ENCODE measurements at regions not wholly inside any gene's neighbourhood (a gene's known extent, or its start where the extent isn't known, plus 50 kb on each side); places are given as distances from the start of the nearest gene placed in this dataset.

GRCh38 chr4:115668396-115668795 lies 555.0 kb upstream of the NDST4 start:
- no peak for FAIRE-seq
- no peak for DNase-seq
- Histone ChIP-seq H3K9me3 (ENCODE audit: control insufficient read depth in 2 of 3, insufficient read depth in 1 of 3, low read length in 3 of 3) (no peaks in the 10 kb centered on the region), H3K9ac (ENCODE audit: low read length in 3 of 3) (no peak overlapping the region), H3K27me3 (ENCODE audit: control insufficient read depth, insufficient read depth, low read length) (no peaks in the 10 kb centered on the region), H3K36me3 (ENCODE audit: control insufficient read depth in 2 of 3, insufficient read depth in 3 of 3, low read length in 3 of 3) (no peaks in the 10 kb centered on the region), H3K4me3 (ENCODE audit: low read length in 3 of 3) (no peak overlapping the region), H3K4me1 (ENCODE audit: control insufficient read depth in 2 of 3, insufficient read depth in 2 of 3, low read depth in 1 of 3, low read length in 3 of 3) (no peaks in the 10 kb centered on the region), H3K27ac (ENCODE audit: low read depth in 2 of 2, low read length in 2 of 2) (no peak overlapping the region)
- no peak for TF ChIP-seq CTCF (IDR thresholded peaks at IDR 0.05; ENCODE audit: borderline replicate concordance, extremely low read depth, insufficient read depth)
- intact Hi-C loops (cut with DNase I): no loop called here

- H3K4me3 ChIP-seq (ENCODE audit: low read length in 3 of 3): no peak overlapping the region
- no peak for FAIRE-seq
- TF ChIP-seq CTCF (IDR thresholded peaks at IDR 0.05; ENCODE audit: borderline replicate concordance, extremely low read depth, insufficient read depth): no peak
These were observed 550.9 kb upstream of the NDST4 start for GRCh38 chr4:115664285-115664684.

GRCh38 chr4:115660465-115660864 lies 547.0 kb upstream of the NDST4 start:
- H3K36me3 ChIP-seq (ENCODE audit: control insufficient read depth in 2 of 3, insufficient read depth in 3 of 3, low read length in 3 of 3): no peaks in the 10 kb centered on the region
- intact Hi-C loops (cut with DNase I): no loop called here

More at GRCh38 chr4:115664285-115664684, 550.9 kb upstream of the NDST4 start:
- no peaks in the 10 kb centered on the region for H3K9me3 ChIP-seq (ENCODE audit: control insufficient read depth in 2 of 3, insufficient read depth in 1 of 3, low read length in 3 of 3)
- H3K27me3 ChIP-seq (ENCODE audit: control insufficient read depth, insufficient read depth, low read length): no peaks in the 10 kb centered on the region
- intact Hi-C loops (cut with DNase I): no loop called here
- H3K9ac ChIP-seq (ENCODE audit: low read length in 3 of 3): no peak overlapping the region
- DNase-seq: no peak
- H3K4me1 ChIP-seq (ENCODE audit: control insufficient read depth in 2 of 3, insufficient read depth in 2 of 3, low read depth in 1 of 3, low read length in 3 of 3): no peaks in the 10 kb centered on the region
- H3K36me3 ChIP-seq (ENCODE audit: control insufficient read depth in 2 of 3, insufficient read depth in 3 of 3, low read length in 3 of 3): no peaks in the 10 kb centered on the region
- H3K27ac ChIP-seq (ENCODE audit: low read depth in 2 of 2, low read length in 2 of 2): no peak overlapping the region

More at GRCh38 chr4:115660465-115660864, 547.0 kb upstream of the NDST4 start:
- no peak overlapping the region for H3K4me3 ChIP-seq (ENCODE audit: low read length in 3 of 3)
- H3K9me3 ChIP-seq (ENCODE audit: control insufficient read depth in 2 of 3, insufficient read depth in 1 of 3, low read length in 3 of 3): no peaks in the 10 kb centered on the region
- no peak overlapping the region for H3K9ac ChIP-seq (ENCODE audit: low read length in 3 of 3)
- DNase-seq (peak in 2 of 5 donors; percentile 10 to 24), FAIRE-seq (no peak)
- no peaks in the 10 kb centered on the region for H3K27me3 ChIP-seq (ENCODE audit: control insufficient read depth, insufficient read depth, low read length)
- H3K4me1 ChIP-seq (ENCODE audit: control insufficient read depth in 2 of 3, insufficient read depth in 2 of 3, low read depth in 1 of 3, low read length in 3 of 3): no peaks in the 10 kb centered on the region
- no peak overlapping the region for H3K27ac ChIP-seq (ENCODE audit: low read depth in 2 of 2, low read length in 2 of 2)
- no peak for TF ChIP-seq CTCF (IDR thresholded peaks at IDR 0.05; ENCODE audit: borderline replicate concordance, extremely low read depth, insufficient read depth)

All from kidney (tissue), 13 donors.